ENCODE measurements at regions not wholly inside any gene's neighbourhood (a gene's known extent, or its start where the extent isn't known, plus 50 kb on each side); places are given as distances from the start of the nearest gene placed in this dataset.
A peak's percentile ranks its signal among the peaks of the same experiment; 100 is the strongest.
"Not testable (repeated sequence)": the region's sequence is repeated elsewhere in the genome, so short reads cannot be mapped to it uniquely, and the experiment has no call there.

GRCh38 chr3:75572303-75572702 lies 91.8 kb upstream of the FRG2C start:
- 74% methylated on average over 7 of the region's 7 CpGs for WGBS
- H3K27ac ChIP-seq (ENCODE audit: low read depth); H3K4me3 ChIP-seq (ENCODE audit: low read depth, low read length); H3K36me3 ChIP-seq (ENCODE audit: insufficient read depth); H3K4me1 ChIP-seq (ENCODE audit: insufficient read depth); DNase-seq (ENCODE audit: extremely low spot score): not testable (repeated sequence)

GRCh38 chr3:75579091-75579490 lies 85.0 kb upstream of the FRG2C start:
- DNase-seq (ENCODE audit: extremely low spot score); H3K27ac ChIP-seq (ENCODE audit: low read depth); H3K4me1 ChIP-seq (ENCODE audit: insufficient read depth); H3K36me3 ChIP-seq (ENCODE audit: insufficient read depth): not testable (repeated sequence)
- peak overlapping the region; percentile 43 for H3K4me3 ChIP-seq (ENCODE audit: low read depth, low read length)
- WGBS = 51% methylated on average over 10 of the region's 10 CpGs

- H3K4me1 ChIP-seq (ENCODE audit: insufficient read depth); DNase-seq (ENCODE audit: extremely low spot score); H3K27ac ChIP-seq (ENCODE audit: low read depth); H3K36me3 ChIP-seq (ENCODE audit: insufficient read depth): not testable (repeated sequence)
- WGBS = 3% methylated on average over 25 of the region's 27 CpGs
- peak overlapping the region; percentile 43 for H3K4me3 ChIP-seq (ENCODE audit: low read depth, low read length)
Measured at GRCh38 chr3:75579536-75579935, 84.6 kb upstream of the FRG2C start.

GRCh38 chr3:75579981-75580782 lies 83.9 kb upstream of the FRG2C start:
- DNase-seq (ENCODE audit: extremely low spot score); H3K4me1 ChIP-seq (ENCODE audit: insufficient read depth); H3K36me3 ChIP-seq (ENCODE audit: insufficient read depth); H3K27ac ChIP-seq (ENCODE audit: low read depth): not testable (repeated sequence)
- H3K4me3 ChIP-seq (ENCODE audit: low read depth, low read length) = peak overlapping the region; percentile 43
- 6% methylated on average over 65 of the region's 67 CpGs for WGBS

- not testable (repeated sequence) for H3K27ac ChIP-seq (ENCODE audit: low read depth); H3K36me3 ChIP-seq (ENCODE audit: insufficient read depth); DNase-seq (ENCODE audit: extremely low spot score); H3K4me1 ChIP-seq (ENCODE audit: insufficient read depth); H3K4me3 ChIP-seq (ENCODE audit: low read depth, low read length)
- WGBS = 41% methylated on average over 3 of the region's 3 CpGs
Measured at GRCh38 chr3:75582536-75582935, 81.6 kb upstream of the FRG2C start.

GRCh38 chr3:75583116-75583515 lies 81.0 kb upstream of the FRG2C start:
- H3K4me3 ChIP-seq (ENCODE audit: low read depth, low read length); H3K4me1 ChIP-seq (ENCODE audit: insufficient read depth); H3K36me3 ChIP-seq (ENCODE audit: insufficient read depth); DNase-seq (ENCODE audit: extremely low spot score); H3K27ac ChIP-seq (ENCODE audit: low read depth): not testable (repeated sequence)
- 22% methylated on average over 10 of the region's 10 CpGs for whole genome bisulfite sequencing

GRCh38 chr3:75587695-75588094 lies 76.4 kb upstream of the FRG2C start:
- H3K27ac ChIP-seq (ENCODE audit: low read depth); H3K36me3 ChIP-seq (ENCODE audit: insufficient read depth); H3K4me3 ChIP-seq (ENCODE audit: low read depth, low read length); DNase-seq (ENCODE audit: extremely low spot score); H3K4me1 ChIP-seq (ENCODE audit: insufficient read depth): not testable (repeated sequence)
- 91% methylated on average over 15 of the region's 15 CpGs for WGBS

GRCh38 chr3:75590382-75590781 lies 73.7 kb upstream of the FRG2C start:
- H3K4me3 ChIP-seq (ENCODE audit: low read depth, low read length); H3K27ac ChIP-seq (ENCODE audit: low read depth); DNase-seq (ENCODE audit: extremely low spot score); H3K4me1 ChIP-seq (ENCODE audit: insufficient read depth); H3K36me3 ChIP-seq (ENCODE audit: insufficient read depth): not testable (repeated sequence)
- WGBS = 91% methylated on average over 16 of the region's 16 CpGs

- not testable (repeated sequence) for H3K4me1 ChIP-seq (ENCODE audit: insufficient read depth); H3K36me3 ChIP-seq (ENCODE audit: insufficient read depth); H3K27ac ChIP-seq (ENCODE audit: low read depth); H3K4me3 ChIP-seq (ENCODE audit: low read depth, low read length); DNase-seq (ENCODE audit: extremely low spot score)
- 73% methylated on average over 14 of the region's 14 CpGs for WGBS
Measured at GRCh38 chr3:75604286-75604934, 59.7 kb upstream of the FRG2C start.

GRCh38 chr3:75607996-75608395 lies 56.1 kb upstream of the FRG2C start:
- not testable (repeated sequence) for H3K4me3 ChIP-seq (ENCODE audit: low read depth, low read length); H3K4me1 ChIP-seq (ENCODE audit: insufficient read depth); DNase-seq (ENCODE audit: extremely low spot score); H3K27ac ChIP-seq (ENCODE audit: low read depth); H3K36me3 ChIP-seq (ENCODE audit: insufficient read depth)
- 83% methylated on average over 9 of the region's 9 CpGs for WGBS

GRCh38 chr3:75609598-75609997 lies 54.5 kb upstream of the FRG2C start:
- 29% methylated on average over 25 of the region's 26 CpGs for WGBS
- H3K36me3 ChIP-seq (ENCODE audit: insufficient read depth); DNase-seq (ENCODE audit: extremely low spot score): not testable (repeated sequence)

GRCh38 chr3:75610773-75611172 lies 53.4 kb upstream of the FRG2C start:
- H3K4me3 ChIP-seq (ENCODE audit: low read depth, low read length) = no peak overlapping the region

More at GRCh38 chr3:75609598-75609997, 54.5 kb upstream of the FRG2C start:
- not testable (repeated sequence) for H3K4me1 ChIP-seq (ENCODE audit: insufficient read depth); H3K4me3 ChIP-seq (ENCODE audit: low read depth, low read length); H3K27ac ChIP-seq (ENCODE audit: low read depth)

GRCh38 chr3:75611724-75612460 lies 52.2 kb upstream of the FRG2C start:
- not testable (repeated sequence) for DNase-seq (ENCODE audit: extremely low spot score); H3K27ac ChIP-seq (ENCODE audit: low read depth); H3K36me3 ChIP-seq (ENCODE audit: insufficient read depth); H3K4me3 ChIP-seq (ENCODE audit: low read depth, low read length); H3K4me1 ChIP-seq (ENCODE audit: insufficient read depth)
- 54% methylated on average over 25 of the region's 25 CpGs for WGBS

More at GRCh38 chr3:75610773-75611172, 53.4 kb upstream of the FRG2C start:
- H3K36me3 ChIP-seq (ENCODE audit: insufficient read depth) = no peaks in the 10 kb centered on the region
- H3K27ac ChIP-seq (ENCODE audit: low read depth) = no peak overlapping the region
- DNase-seq (ENCODE audit: extremely low spot score) = no peak
- no peaks in the 10 kb centered on the region for H3K4me1 ChIP-seq (ENCODE audit: insufficient read depth)
- WGBS = 74% methylated on average over 2 of the region's 2 CpGs

Data from urinary bladder (tissue), 3 donors.